ENCODE measurements at regions not wholly inside any gene's neighbourhood (a gene's known extent, or its start where the extent isn't known, plus 50 kb on each side); places are given as distances from the start of the nearest gene placed in this dataset.
"Not testable (repeated sequence)": the region's sequence is repeated elsewhere in the genome, so short reads cannot be mapped to it uniquely, and the experiment has no call there.

DNA sequence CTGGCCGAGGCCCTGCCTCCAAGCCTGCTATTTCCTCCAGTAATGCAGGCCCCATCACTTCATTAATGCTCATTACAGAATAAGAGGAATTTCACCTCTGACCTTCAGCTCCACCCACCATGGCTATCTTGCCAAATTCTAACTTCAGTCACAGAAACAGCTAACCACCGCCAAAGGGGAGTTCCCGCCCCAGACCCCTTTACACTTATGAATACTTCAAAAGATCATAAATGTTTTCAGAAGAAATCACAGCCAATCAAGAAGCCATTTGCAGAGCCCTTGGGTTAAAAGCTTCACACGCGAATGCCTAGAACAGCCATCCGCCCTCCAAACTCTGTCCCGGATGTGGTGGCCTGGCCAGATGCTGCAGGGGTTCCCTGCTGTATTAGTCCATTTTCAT is 73.8 kb upstream of the TWIST2 start:
- no peak overlapping the region for H3K27ac Mint-ChIP-seq
- H3K4me3 Mint-ChIP-seq: no peak overlapping the region
- peaks cover 18% of the 10 kb centered on the region for H3K9me3 Mint-ChIP-seq
- peaks cover 4% of the 10 kb centered on the region for H3K36me3 Mint-ChIP-seq (ENCODE audit: low read depth)
- DNase-seq: no peak
- peaks cover 49% of the 10 kb centered on the region for H3K27me3 Mint-ChIP-seq (ENCODE audit: low read depth, poor library complexity)
- TF ChIP-seq, protein P1, sequence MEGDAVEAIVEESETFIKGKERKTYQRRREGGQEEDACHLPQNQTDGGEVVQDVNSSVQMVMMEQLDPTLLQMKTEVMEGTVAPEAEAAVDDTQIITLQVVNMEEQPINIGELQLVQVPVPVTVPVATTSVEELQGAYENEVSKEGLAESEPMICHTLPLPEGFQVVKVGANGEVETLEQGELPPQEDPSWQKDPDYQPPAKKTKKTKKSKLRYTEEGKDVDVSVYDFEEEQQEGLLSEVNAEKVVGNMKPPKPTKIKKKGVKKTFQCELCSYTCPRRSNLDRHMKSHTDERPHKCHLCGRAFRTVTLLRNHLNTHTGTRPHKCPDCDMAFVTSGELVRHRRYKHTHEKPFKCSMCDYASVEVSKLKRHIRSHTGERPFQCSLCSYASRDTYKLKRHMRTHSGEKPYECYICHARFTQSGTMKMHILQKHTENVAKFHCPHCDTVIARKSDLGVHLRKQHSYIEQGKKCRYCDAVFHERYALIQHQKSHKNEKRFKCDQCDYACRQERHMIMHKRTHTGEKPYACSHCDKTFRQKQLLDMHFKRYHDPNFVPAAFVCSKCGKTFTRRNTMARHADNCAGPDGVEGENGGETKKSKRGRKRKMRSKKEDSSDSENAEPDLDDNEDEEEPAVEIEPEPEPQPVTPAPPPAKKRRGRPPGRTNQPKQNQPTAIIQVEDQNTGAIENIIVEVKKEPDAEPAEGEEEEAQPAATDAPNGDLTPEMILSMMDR (IDR thresholded peaks at IDR 0.05): no peak
- peaks cover 17% of the 10 kb centered on the region for H3K4me1 Mint-ChIP-seq

DNA sequence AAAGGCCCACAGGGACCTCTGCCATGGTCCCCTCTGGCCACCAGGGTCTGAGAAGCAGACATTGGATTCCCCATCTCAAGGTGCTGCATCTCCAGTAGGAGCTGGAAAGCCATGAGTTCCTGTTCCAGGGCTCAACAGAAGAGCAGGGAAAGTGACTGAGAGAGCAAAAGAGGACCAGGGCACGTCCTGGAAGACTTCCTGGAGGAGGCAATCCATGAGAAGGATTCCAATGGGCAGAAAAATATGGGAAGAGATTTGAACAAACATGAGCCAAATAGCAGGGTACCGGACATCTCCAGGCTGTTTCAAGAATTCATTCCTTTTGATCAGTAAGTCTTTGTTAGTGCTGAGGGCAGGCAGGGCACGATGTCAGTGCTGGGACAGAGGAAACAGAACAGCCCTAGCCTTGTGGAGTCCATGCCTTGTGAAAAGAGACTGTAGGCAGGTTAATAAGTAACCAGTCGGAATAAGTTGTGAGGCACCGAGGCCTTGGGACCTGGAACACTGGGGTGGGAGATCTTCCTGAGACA is 72.8 kb upstream of the TWIST2 start:
- H3K4me1 Mint-ChIP-seq: peaks cover 17% of the 10 kb centered on the region
- H3K36me3 Mint-ChIP-seq (ENCODE audit: low read depth): peaks cover 4% of the 10 kb centered on the region
- peaks cover 43% of the 10 kb centered on the region for H3K27me3 Mint-ChIP-seq (ENCODE audit: low read depth, poor library complexity)
- H3K27ac Mint-ChIP-seq: peak overlapping the region; percentile 54
- no peak for DNase-seq
- no peak overlapping the region for H3K4me3 Mint-ChIP-seq
- H3K9me3 Mint-ChIP-seq: peaks cover 25% of the 10 kb centered on the region
- TF ChIP-seq, protein P1 (IDR thresholded peaks at IDR 0.05): no peak

DNA sequence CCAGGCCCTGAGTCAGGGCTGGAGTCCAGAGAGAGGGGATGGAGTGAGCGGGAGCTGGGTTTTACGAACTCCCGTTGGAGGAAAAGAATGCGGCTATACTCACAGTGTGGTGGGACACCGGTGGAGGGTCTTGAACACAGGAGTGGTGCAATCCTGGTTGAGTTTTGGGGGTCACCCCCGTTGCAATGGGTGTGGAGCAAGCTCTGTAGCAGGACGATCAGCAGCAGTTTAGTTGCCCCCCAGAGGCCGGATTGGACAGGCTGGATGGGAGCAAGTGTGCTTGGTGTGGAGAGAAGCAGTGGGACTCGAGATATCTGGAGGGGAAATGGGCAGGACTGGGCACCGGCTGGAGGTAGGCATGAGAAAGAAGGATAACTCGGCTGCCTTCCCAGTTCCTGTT is 72.3 kb upstream of the TWIST2 start:
- peaks cover 4% of the 10 kb centered on the region for H3K36me3 Mint-ChIP-seq (ENCODE audit: low read depth)
- TF ChIP-seq, protein P1 (IDR thresholded peaks at IDR 0.05): no peak
- H3K27ac Mint-ChIP-seq: peak overlapping the region; percentile 54
- DNase-seq: no peak
- H3K9me3 Mint-ChIP-seq: peaks cover 28% of the 10 kb centered on the region
- H3K4me1 Mint-ChIP-seq: peaks cover 17% of the 10 kb centered on the region
- H3K27me3 Mint-ChIP-seq (ENCODE audit: low read depth, poor library complexity): peaks cover 38% of the 10 kb centered on the region
- no peak overlapping the region for H3K4me3 Mint-ChIP-seq

DNA sequence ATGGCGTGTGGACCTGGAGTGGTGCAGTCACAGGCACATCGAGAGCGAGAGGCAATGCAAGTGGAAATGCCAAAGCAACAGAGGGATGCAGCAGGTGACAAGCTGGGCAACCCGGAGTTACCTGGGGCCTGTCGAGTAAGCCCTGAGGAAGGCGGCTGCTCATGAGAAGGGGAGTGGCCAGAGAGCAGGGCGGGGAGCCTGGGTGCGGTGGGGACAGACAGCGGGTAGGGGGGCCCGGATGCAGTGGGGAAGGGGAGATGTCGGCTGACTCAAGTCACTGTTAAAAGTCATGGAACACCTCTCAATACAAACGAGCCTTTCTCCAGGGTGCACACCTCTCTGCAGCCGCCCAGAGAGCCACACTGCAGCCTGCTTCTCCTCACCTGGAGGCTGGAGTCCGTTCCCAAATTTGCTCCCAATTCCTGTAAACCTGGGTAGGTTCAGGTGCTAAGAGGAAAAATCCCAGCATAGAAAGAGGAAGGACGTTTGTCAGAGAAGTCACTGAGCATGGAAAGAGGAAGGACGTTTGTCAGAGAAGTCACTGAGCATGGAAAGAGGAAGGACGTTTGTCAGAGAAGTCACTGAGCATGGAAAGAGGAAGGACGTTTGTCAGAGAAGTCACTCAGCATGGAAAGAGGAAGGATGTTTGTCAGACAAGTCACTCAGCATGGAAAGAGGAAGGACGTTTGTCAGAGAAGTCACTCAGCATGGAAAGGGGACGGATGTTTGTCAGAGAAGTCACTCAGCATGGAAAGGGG is 71.7 kb upstream of the TWIST2 start:
- DNase-seq: no peak
- TF ChIP-seq, protein P1 (IDR thresholded peaks at IDR 0.05): no peak
- no peak overlapping the region for H3K4me3 Mint-ChIP-seq
- no peak overlapping the region for H3K27ac Mint-ChIP-seq
- peaks cover 6% of the 10 kb centered on the region for H3K36me3 Mint-ChIP-seq (ENCODE audit: low read depth)
- H3K9me3 Mint-ChIP-seq: peaks cover 34% of the 10 kb centered on the region
- peaks cover 34% of the 10 kb centered on the region for H3K27me3 Mint-ChIP-seq (ENCODE audit: low read depth, poor library complexity)
- H3K4me1 Mint-ChIP-seq: peaks cover 17% of the 10 kb centered on the region

DNA sequence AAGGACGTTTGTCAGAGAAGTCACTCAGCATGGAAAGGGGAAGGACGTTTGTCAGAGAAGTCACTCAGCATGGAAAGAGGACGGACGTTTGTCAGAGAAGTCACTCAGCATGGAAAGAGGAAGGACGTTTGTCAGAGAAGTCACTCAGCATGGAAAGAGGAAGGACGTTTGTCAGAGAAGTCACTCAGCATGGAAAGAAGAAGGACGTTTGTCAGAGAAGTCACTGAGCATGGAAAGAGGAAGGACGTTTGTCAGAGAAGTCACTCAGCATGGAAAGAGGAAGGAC is 71.2 kb upstream of the TWIST2 start:
- Mint-ChIP-seq H3K9me3 (peaks cover 38% of the 10 kb centered on the region), H3K27me3 (ENCODE audit: low read depth, poor library complexity) (peaks cover 34% of the 10 kb centered on the region), H3K4me1 (peaks cover 14% of the 10 kb centered on the region)
- not testable (repeated sequence) for DNase-seq; H3K4me3 Mint-ChIP-seq; H3K27ac Mint-ChIP-seq; H3K36me3 Mint-ChIP-seq (ENCODE audit: low read depth)

DNA sequence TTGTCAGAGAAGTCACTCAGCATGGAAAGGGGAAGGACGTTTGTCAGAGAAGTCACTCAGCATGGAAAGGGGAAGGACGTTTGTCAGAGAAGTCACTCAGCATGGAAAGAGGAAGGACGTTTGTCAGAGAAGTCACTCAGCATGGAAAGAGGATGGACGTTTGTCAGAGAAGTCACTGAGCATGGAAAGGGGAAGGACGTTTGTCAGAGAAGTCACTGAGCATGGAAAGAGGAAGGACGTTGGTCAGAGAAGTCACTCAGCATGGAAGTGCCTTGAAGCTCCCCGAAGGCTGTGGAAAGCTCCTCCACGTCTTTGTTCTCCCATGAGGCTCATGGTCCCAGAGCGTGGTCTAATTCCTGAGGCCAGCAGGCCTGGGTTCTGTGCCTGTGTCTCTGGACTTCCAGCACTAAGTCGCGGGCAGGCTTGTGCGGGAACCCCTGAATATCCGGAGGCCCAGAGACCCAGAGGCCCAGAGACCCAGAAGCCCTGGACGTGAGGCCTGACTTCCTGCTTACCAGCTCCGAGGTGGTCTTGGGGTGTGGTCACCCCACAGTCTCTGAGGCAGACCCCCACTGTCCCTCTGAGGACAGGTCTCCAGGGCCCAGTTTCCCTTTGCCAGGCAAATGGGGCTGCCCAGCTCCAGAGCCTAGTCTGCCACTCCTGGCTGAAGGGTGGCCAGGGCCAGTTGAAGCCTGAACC is 70.4 kb upstream of the TWIST2 start:
- no peak overlapping the region for H3K4me3 Mint-ChIP-seq
- no peak overlapping the region for H3K27ac Mint-ChIP-seq
- H3K9me3 Mint-ChIP-seq: peaks cover 45% of the 10 kb centered on the region
- peaks cover 31% of the 10 kb centered on the region for H3K27me3 Mint-ChIP-seq (ENCODE audit: low read depth, poor library complexity)
- TF ChIP-seq, protein P1 (IDR thresholded peaks at IDR 0.05): no peak
- peaks cover 8% of the 10 kb centered on the region for H3K36me3 Mint-ChIP-seq (ENCODE audit: low read depth)
- DNase-seq: no peak
- H3K4me1 Mint-ChIP-seq: peaks cover 10% of the 10 kb centered on the region
